ENCODE measurements at regions not wholly inside any gene's neighbourhood (a gene's known extent, or its start where the extent isn't known, plus 50 kb on each side); places are given as distances from the start of the nearest gene placed in this dataset.

- no peaks in the 10 kb centered on the region for H3K4me1 ChIP-seq (ENCODE audit: insufficient read depth, low read length, poor library complexity, severe bottlenecking)
- H3K9ac ChIP-seq (ENCODE audit: low read depth, low read length, poor library complexity, severe bottlenecking) = no peak overlapping the region
- H3F3A ChIP-seq (ENCODE audit: low read depth) = no peaks in the 10 kb centered on the region
- H3K4me2 ChIP-seq (ENCODE audit: low read depth, low read length, poor library complexity, severe bottlenecking) = no peak overlapping the region
- no peaks in the 10 kb centered on the region for H3K36me3 ChIP-seq (ENCODE audit: insufficient read depth, low read length)
- H2AFZ ChIP-seq (ENCODE audit: low read length) = no peak overlapping the region
- no peaks in the 10 kb centered on the region for H3K9me3 ChIP-seq (ENCODE audit: insufficient read depth, low read depth, low read length)
- H3K27me3 ChIP-seq (ENCODE audit: insufficient read depth, low read length, poor library complexity, severe bottlenecking) = no peaks in the 10 kb centered on the region
- no peaks in the 10 kb centered on the region for H3K79me2 ChIP-seq (ENCODE audit: insufficient read depth, low read length)
- H3K4me3 ChIP-seq (ENCODE audit: low read length, poor library complexity, severe bottlenecking) = no peak overlapping the region
- H3K9me2 ChIP-seq (replicated peaks; ENCODE audit: low read depth, low read length) = no peaks in the 10 kb centered on the region
- H4K20me1 ChIP-seq (ENCODE audit: insufficient read depth, low read length, poor library complexity, severe bottlenecking) = no peaks in the 10 kb centered on the region
- TF ChIP-seq EZH2phosphoT487 (IDR thresholded peaks at IDR 0.05; ENCODE audit: borderline replicate concordance) (no peak), CTCF (conservative IDR thresholded peaks at IDR 0.05; ENCODE audit: low read length) (no peak)
Observed at GRCh38 chr7:131880078-131880477, 323.6 kb upstream of the PODXL start.

- H4K20me1 ChIP-seq (ENCODE audit: insufficient read depth, low read length, poor library complexity, severe bottlenecking) = no peaks in the 10 kb centered on the region
- TF ChIP-seq CTCF (conservative IDR thresholded peaks at IDR 0.05; ENCODE audit: low read length) = no peak
- TF ChIP-seq EZH2phosphoT487 (IDR thresholded peaks at IDR 0.05; ENCODE audit: borderline replicate concordance) = no peak
- H3F3A ChIP-seq (ENCODE audit: low read depth) = no peaks in the 10 kb centered on the region
- no peaks in the 10 kb centered on the region for H3K9me2 ChIP-seq (replicated peaks; ENCODE audit: low read depth, low read length)
- H3K4me2 ChIP-seq (ENCODE audit: low read depth, low read length, poor library complexity, severe bottlenecking) = no peak overlapping the region
- no peak overlapping the region for H3K4me3 ChIP-seq (ENCODE audit: low read length, poor library complexity, severe bottlenecking)
- no peaks in the 10 kb centered on the region for H3K27me3 ChIP-seq (ENCODE audit: insufficient read depth, low read length, poor library complexity, severe bottlenecking)
- H2AFZ ChIP-seq (ENCODE audit: low read length) = no peak overlapping the region
- no peaks in the 10 kb centered on the region for H3K4me1 ChIP-seq (ENCODE audit: insufficient read depth, low read length, poor library complexity, severe bottlenecking)
- H3K79me2 ChIP-seq (ENCODE audit: insufficient read depth, low read length) = no peaks in the 10 kb centered on the region
- no peaks in the 10 kb centered on the region for H3K9me3 ChIP-seq (ENCODE audit: insufficient read depth, low read depth, low read length)
- H3K9ac ChIP-seq (ENCODE audit: low read depth, low read length, poor library complexity, severe bottlenecking) = no peak overlapping the region
- no peaks in the 10 kb centered on the region for H3K36me3 ChIP-seq (ENCODE audit: insufficient read depth, low read length)
Observed at GRCh38 chr7:131879424-131879823, 323.0 kb upstream of the PODXL start.

GRCh38 chr7:131878777-131879176, 322.3 kb upstream of the PODXL start:
- Histone ChIP-seq H3K9me3 (ENCODE audit: insufficient read depth, low read depth, low read length) (no peaks in the 10 kb centered on the region), H3K27me3 (ENCODE audit: insufficient read depth, low read length, poor library complexity, severe bottlenecking) (no peaks in the 10 kb centered on the region), H3K4me1 (ENCODE audit: insufficient read depth, low read length, poor library complexity, severe bottlenecking) (no peaks in the 10 kb centered on the region), H2AFZ (ENCODE audit: low read length) (no peak overlapping the region), H3K9me2 (replicated peaks; ENCODE audit: low read depth, low read length) (no peaks in the 10 kb centered on the region), H4K20me1 (ENCODE audit: insufficient read depth, low read length, poor library complexity, severe bottlenecking) (no peaks in the 10 kb centered on the region), H3K4me3 (ENCODE audit: low read length, poor library complexity, severe bottlenecking) (no peak overlapping the region), H3K4me2 (ENCODE audit: low read depth, low read length, poor library complexity, severe bottlenecking) (no peak overlapping the region), H3K79me2 (ENCODE audit: insufficient read depth, low read length) (no peaks in the 10 kb centered on the region), H3K9ac (ENCODE audit: low read depth, low read length, poor library complexity, severe bottlenecking) (no peak overlapping the region), H3F3A (ENCODE audit: low read depth) (no peaks in the 10 kb centered on the region), H3K36me3 (ENCODE audit: insufficient read depth, low read length) (no peaks in the 10 kb centered on the region)
- TF ChIP-seq CTCF (conservative IDR thresholded peaks at IDR 0.05; ENCODE audit: low read length) (no peak), EZH2phosphoT487 (IDR thresholded peaks at IDR 0.05; ENCODE audit: borderline replicate concordance) (no peak)
